ENCODE measurements at regions not wholly inside any gene's neighbourhood (a gene's known extent, or its start where the extent isn't known, plus 50 kb on each side); places are given as distances from the start of the nearest gene placed in this dataset.

- TF ChIP-seq EZH2 (IDR thresholded peaks at IDR 0.05; ENCODE audit: borderline replicate concordance, low read depth, low read length, severe bottlenecking): no peak
- no peak for TF ChIP-seq CTCF (IDR thresholded peaks at IDR 0.05; ENCODE audit: borderline replicate concordance, extremely low read depth, low read length, poor library complexity, severe bottlenecking)
These were observed 275.2 kb upstream of the DMAC1 start for GRCh38 chr9:8074713-8075286.
